ENCODE measurements at regions not wholly inside any gene's neighbourhood (a gene's known extent, or its start where the extent isn't known, plus 50 kb on each side); places are given as distances from the start of the nearest gene placed in this dataset.

DNA sequence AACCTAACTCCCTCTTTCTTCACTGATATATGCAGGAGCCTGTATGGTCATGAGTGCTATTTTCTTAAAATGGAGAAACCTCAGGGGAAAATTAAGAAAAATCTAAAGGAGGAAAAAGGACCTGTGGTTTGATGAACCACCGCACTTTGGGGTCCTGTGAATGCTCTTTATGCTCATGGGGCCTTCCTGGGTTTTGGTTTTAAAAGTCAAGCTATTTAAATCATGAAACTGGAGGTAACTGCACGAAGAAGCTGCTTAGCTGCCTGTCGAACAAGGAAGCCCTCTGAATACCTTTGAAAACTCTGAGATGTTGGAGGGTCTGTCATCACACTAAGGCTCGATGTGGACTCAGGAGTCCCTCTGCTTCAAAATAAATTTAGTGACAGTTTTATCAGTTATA is 564.5 kb upstream of the ADAMTS16 start:
- no peak overlapping the region for H2BK5ac ChIP-seq (ENCODE audit: low read length)
- H3K9ac ChIP-seq (ENCODE audit: low read length) = no peak overlapping the region
- H3K79me2 ChIP-seq (ENCODE audit: control insufficient read depth, insufficient read depth, low read length) = no peaks in the 10 kb centered on the region
- H3K4ac ChIP-seq (ENCODE audit: low read depth, low read length) = no peak overlapping the region
- H2AK5ac ChIP-seq (ENCODE audit: low read length) = no peak overlapping the region
- no CpG with 5 or more reads among the region's 4 CpGs for WGBS (ENCODE audit: extremely low coverage, insufficient coverage, low lambda C conversion rate)
- H3K18ac ChIP-seq (ENCODE audit: low read length) = no peak overlapping the region
- H3K27me3 ChIP-seq (ENCODE audit: insufficient read depth, low read length, poor library complexity) = no peaks in the 10 kb centered on the region
- DNase-seq = no peak
- no peak overlapping the region for H4K5ac ChIP-seq (ENCODE audit: low read length)
- no peak overlapping the region for H3K4me3 ChIP-seq (ENCODE audit: low read length)
- H3K4me2 ChIP-seq (ENCODE audit: low read length) = no peak overlapping the region
- no peaks in the 10 kb centered on the region for H3K79me1 ChIP-seq (ENCODE audit: low read length)
- no peak overlapping the region for H3K23ac ChIP-seq (ENCODE audit: low read length)
- H3K56ac ChIP-seq (ENCODE audit: low read length) = no peak overlapping the region
- H2BK15ac ChIP-seq (replicated peaks; ENCODE audit: low read depth) = no peak overlapping the region
- no peak overlapping the region for H3K27ac ChIP-seq (ENCODE audit: low read depth, low read length)
- H2BK120ac ChIP-seq (ENCODE audit: low read depth, low read length) = no peak overlapping the region
- no peaks in the 10 kb centered on the region for H3K4me1 ChIP-seq (ENCODE audit: control insufficient read depth, low read depth, low read length)
- H3K36me3 ChIP-seq (ENCODE audit: control insufficient read depth, insufficient read depth, low read length) = no peaks in the 10 kb centered on the region
- H4K8ac ChIP-seq (ENCODE audit: low read depth, low read length) = no peak overlapping the region

GRCh38 chr5:4576161-4576748 is 563.9 kb upstream of the ADAMTS16 start:
- no peak for DNase-seq
- Histone ChIP-seq H3K9ac (ENCODE audit: low read length) (no peak overlapping the region), H3K79me1 (ENCODE audit: low read length) (no peaks in the 10 kb centered on the region), H3K27ac (ENCODE audit: low read depth, low read length) (no peak overlapping the region), H3K4me3 (ENCODE audit: low read length) (no peak overlapping the region), H3K18ac (ENCODE audit: low read length) (no peak overlapping the region), H3K4me2 (ENCODE audit: low read length) (no peak overlapping the region), H4K8ac (ENCODE audit: low read depth, low read length) (no peak overlapping the region), H3K4me1 (ENCODE audit: control insufficient read depth, low read depth, low read length) (no peaks in the 10 kb centered on the region), H3K56ac (ENCODE audit: low read length) (no peak overlapping the region), H2BK15ac (replicated peaks; ENCODE audit: low read depth) (no peak overlapping the region), H3K4ac (ENCODE audit: low read depth, low read length) (no peak overlapping the region), H2BK120ac (ENCODE audit: low read depth, low read length) (no peak overlapping the region), H2BK5ac (ENCODE audit: low read length) (no peak overlapping the region), H3K27me3 (ENCODE audit: insufficient read depth, low read length, poor library complexity) (no peaks in the 10 kb centered on the region), H4K5ac (ENCODE audit: low read length) (no peak overlapping the region), H2AK5ac (ENCODE audit: low read length) (no peak overlapping the region), H3K36me3 (ENCODE audit: control insufficient read depth, insufficient read depth, low read length) (no peaks in the 10 kb centered on the region), H3K79me2 (ENCODE audit: control insufficient read depth, insufficient read depth, low read length) (no peaks in the 10 kb centered on the region), H3K23ac (ENCODE audit: low read length) (no peak overlapping the region)
- WGBS (ENCODE audit: extremely low coverage, insufficient coverage, low lambda C conversion rate) = no CpG with 5 or more reads among the region's 4 CpGs

DNA sequence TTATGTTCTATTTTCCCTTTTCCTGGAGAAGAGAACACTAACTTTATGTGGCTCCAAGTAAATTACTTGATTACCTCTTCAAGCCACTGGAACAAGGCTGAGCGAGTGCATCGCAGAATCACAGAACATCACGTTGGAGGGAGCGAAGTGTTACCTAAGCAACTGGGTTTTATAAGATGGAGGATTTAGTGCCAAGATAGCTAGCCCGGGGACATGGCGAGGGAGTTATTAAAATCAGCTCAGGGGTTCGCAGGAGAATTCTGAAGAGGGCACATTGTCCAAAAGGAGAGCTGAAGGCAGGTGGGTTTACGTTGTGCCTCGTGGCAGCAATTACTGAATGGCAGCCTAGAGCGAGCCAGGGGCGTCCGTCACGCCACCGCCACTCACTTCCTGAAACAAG is 563.2 kb upstream of the ADAMTS16 start:
- Histone ChIP-seq H3K4ac (ENCODE audit: low read depth, low read length) (no peak overlapping the region), H3K4me1 (ENCODE audit: control insufficient read depth, low read depth, low read length) (no peaks in the 10 kb centered on the region), H3K36me3 (ENCODE audit: control insufficient read depth, insufficient read depth, low read length) (no peaks in the 10 kb centered on the region), H2BK15ac (replicated peaks; ENCODE audit: low read depth) (no peak overlapping the region), H3K27me3 (ENCODE audit: insufficient read depth, low read length, poor library complexity) (no peaks in the 10 kb centered on the region), H2BK120ac (ENCODE audit: low read depth, low read length) (no peak overlapping the region), H4K8ac (ENCODE audit: low read depth, low read length) (no peak overlapping the region), H3K27ac (ENCODE audit: low read depth, low read length) (no peak overlapping the region), H3K79me2 (ENCODE audit: control insufficient read depth, insufficient read depth, low read length) (no peaks in the 10 kb centered on the region), H3K23ac (ENCODE audit: low read length) (no peak overlapping the region), H3K56ac (ENCODE audit: low read length) (no peak overlapping the region), H3K4me2 (ENCODE audit: low read length) (no peak overlapping the region), H2BK5ac (ENCODE audit: low read length) (no peak overlapping the region), H3K18ac (ENCODE audit: low read length) (no peak overlapping the region), H2AK5ac (ENCODE audit: low read length) (no peak overlapping the region), H3K4me3 (ENCODE audit: low read length) (no peak overlapping the region), H4K5ac (ENCODE audit: low read length) (no peak overlapping the region), H3K79me1 (ENCODE audit: low read length) (no peaks in the 10 kb centered on the region), H3K9ac (ENCODE audit: low read length) (no peak overlapping the region)
- no CpG with 5 or more reads among the region's 14 CpGs for WGBS (ENCODE audit: extremely low coverage, insufficient coverage, low lambda C conversion rate)
- DNase-seq = no peak

DNA sequence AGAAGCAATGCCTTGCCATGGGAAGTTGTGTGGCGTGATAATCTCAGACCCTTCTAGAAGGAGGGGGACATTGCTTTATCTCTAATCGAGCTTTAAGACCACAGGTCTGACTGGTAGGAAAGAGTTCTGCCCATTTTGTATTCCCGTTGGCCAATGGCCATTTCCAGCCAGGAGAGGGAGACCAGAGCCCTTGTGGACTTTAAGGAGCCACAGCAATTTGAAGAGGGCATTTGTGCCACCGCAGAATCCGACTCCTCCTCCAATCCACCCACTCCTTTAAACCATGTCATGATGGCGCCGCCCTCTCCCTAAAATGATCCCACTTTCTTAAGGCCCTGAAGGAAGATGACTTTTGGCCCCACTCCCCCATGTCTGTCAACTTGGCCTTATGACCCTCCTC is 560.5 kb upstream of the ADAMTS16 start:
- Histone ChIP-seq H3K27me3 (ENCODE audit: insufficient read depth, low read length, poor library complexity) (no peaks in the 10 kb centered on the region), H2BK15ac (replicated peaks; ENCODE audit: low read depth) (no peak overlapping the region), H3K18ac (ENCODE audit: low read length) (no peak overlapping the region), H2AK5ac (ENCODE audit: low read length) (no peak overlapping the region), H3K23ac (ENCODE audit: low read length) (no peak overlapping the region), H2BK120ac (ENCODE audit: low read depth, low read length) (no peak overlapping the region), H2BK5ac (ENCODE audit: low read length) (no peak overlapping the region), H3K4me3 (ENCODE audit: low read length) (no peak overlapping the region), H3K79me1 (ENCODE audit: low read length) (no peaks in the 10 kb centered on the region), H3K27ac (ENCODE audit: low read depth, low read length) (no peak overlapping the region), H3K79me2 (ENCODE audit: control insufficient read depth, insufficient read depth, low read length) (no peaks in the 10 kb centered on the region), H3K9ac (ENCODE audit: low read length) (no peak overlapping the region), H3K36me3 (ENCODE audit: control insufficient read depth, insufficient read depth, low read length) (no peaks in the 10 kb centered on the region), H3K4me1 (ENCODE audit: control insufficient read depth, low read depth, low read length) (no peaks in the 10 kb centered on the region), H4K8ac (ENCODE audit: low read depth, low read length) (no peak overlapping the region), H3K56ac (ENCODE audit: low read length) (no peak overlapping the region), H3K4ac (ENCODE audit: low read depth, low read length) (no peak overlapping the region), H4K5ac (ENCODE audit: low read length) (no peak overlapping the region), H3K4me2 (ENCODE audit: low read length) (no peak overlapping the region)
- no CpG with 5 or more reads among the region's 7 CpGs for WGBS (ENCODE audit: extremely low coverage, insufficient coverage, low lambda C conversion rate)
- DNase-seq = peak; percentile 29

DNA sequence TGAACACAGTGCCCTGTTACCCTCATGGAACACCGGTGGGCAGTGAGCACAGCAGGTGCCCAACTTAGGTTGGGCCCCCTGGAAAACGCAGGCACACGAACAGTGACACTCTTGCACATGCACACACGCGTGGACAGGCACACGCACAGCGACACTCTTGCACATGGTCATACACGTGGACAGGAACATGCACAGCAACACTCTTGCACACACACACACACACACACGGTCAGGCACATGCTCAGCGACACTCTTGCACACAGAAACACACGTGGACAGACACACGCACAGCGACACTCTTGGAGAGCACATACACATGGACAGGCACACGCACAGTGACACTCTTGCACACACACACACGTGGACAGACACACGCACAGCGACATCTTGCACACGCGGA is 559.4 kb upstream of the ADAMTS16 start:
- Histone ChIP-seq H3K18ac (ENCODE audit: low read length) (no peak overlapping the region), H3K56ac (ENCODE audit: low read length) (no peak overlapping the region), H3K4me2 (ENCODE audit: low read length) (no peak overlapping the region), H2BK5ac (ENCODE audit: low read length) (no peak overlapping the region), H3K79me2 (ENCODE audit: control insufficient read depth, insufficient read depth, low read length) (no peaks in the 10 kb centered on the region), H4K8ac (ENCODE audit: low read depth, low read length) (no peak overlapping the region), H4K5ac (ENCODE audit: low read length) (no peak overlapping the region), H3K27ac (ENCODE audit: low read depth, low read length) (no peak overlapping the region), H3K23ac (ENCODE audit: low read length) (no peak overlapping the region), H3K79me1 (ENCODE audit: low read length) (no peaks in the 10 kb centered on the region), H3K4ac (ENCODE audit: low read depth, low read length) (no peak overlapping the region), H2BK120ac (ENCODE audit: low read depth, low read length) (no peak overlapping the region), H3K4me1 (ENCODE audit: control insufficient read depth, low read depth, low read length) (no peaks in the 10 kb centered on the region), H3K27me3 (ENCODE audit: insufficient read depth, low read length, poor library complexity) (no peaks in the 10 kb centered on the region), H2AK5ac (ENCODE audit: low read length) (no peak overlapping the region), H2BK15ac (replicated peaks; ENCODE audit: low read depth) (no peak overlapping the region), H3K9ac (ENCODE audit: low read length) (no peak overlapping the region), H3K36me3 (ENCODE audit: control insufficient read depth, insufficient read depth, low read length) (no peaks in the 10 kb centered on the region), H3K4me3 (ENCODE audit: low read length) (no peak overlapping the region)
- no CpG with 5 or more reads among the region's 19 CpGs for WGBS (ENCODE audit: extremely low coverage, insufficient coverage, low lambda C conversion rate)
- DNase-seq = no peak

- no peak overlapping the region for H2BK120ac ChIP-seq (ENCODE audit: low read depth, low read length)
- WGBS (ENCODE audit: extremely low coverage, insufficient coverage, low lambda C conversion rate) = no CpG with 5 or more reads among the region's 16 CpGs
Measured at GRCh38 chr5:4581289-4581688, 558.8 kb upstream of the ADAMTS16 start.

More at GRCh38 chr5:4581289-4581688, 558.8 kb upstream of the ADAMTS16 start:
- Histone ChIP-seq H3K23ac (ENCODE audit: low read length) (no peak overlapping the region), H2BK5ac (ENCODE audit: low read length) (no peak overlapping the region), H2BK15ac (replicated peaks; ENCODE audit: low read depth) (no peak overlapping the region), H2AK5ac (ENCODE audit: low read length) (no peak overlapping the region), H3K27ac (ENCODE audit: low read depth, low read length) (no peak overlapping the region), H4K8ac (ENCODE audit: low read depth, low read length) (no peak overlapping the region), H4K5ac (ENCODE audit: low read length) (no peak overlapping the region), H3K4me2 (ENCODE audit: low read length) (no peak overlapping the region), H3K27me3 (ENCODE audit: insufficient read depth, low read length, poor library complexity) (no peaks in the 10 kb centered on the region), H3K79me2 (ENCODE audit: control insufficient read depth, insufficient read depth, low read length) (no peaks in the 10 kb centered on the region), H3K79me1 (ENCODE audit: low read length) (no peaks in the 10 kb centered on the region), H3K56ac (ENCODE audit: low read length) (no peak overlapping the region), H3K4me1 (ENCODE audit: control insufficient read depth, low read depth, low read length) (no peaks in the 10 kb centered on the region), H3K4me3 (ENCODE audit: low read length) (no peak overlapping the region), H3K4ac (ENCODE audit: low read depth, low read length) (no peak overlapping the region), H3K36me3 (ENCODE audit: control insufficient read depth, insufficient read depth, low read length) (no peaks in the 10 kb centered on the region), H3K9ac (ENCODE audit: low read length) (no peak overlapping the region), H3K18ac (ENCODE audit: low read length) (no peak overlapping the region)
- DNase-seq = no peak
